Medulla oblongata (tissue), 1 donor: ENCODE measurements at regions not wholly inside any gene's neighbourhood (a gene's known extent, or its start where the extent isn't known, plus 50 kb on each side); places are given as distances from the start of the nearest gene placed in this dataset.
"Not testable (repeated sequence)": the region's sequence is repeated elsewhere in the genome, so short reads cannot be mapped to it uniquely, and the experiment has no call there.

Source experiments
- DNase-seq: peaks from one replicate; pipeline ENCODE4 v3.0.0-alpha.2; 2015; ENCODE audit errors: extremely low spot score

- no peak for DNase-seq
These were observed 66.6 kb upstream of the SPTLC3 start for GRCh38 chr20:12942123-12942522.

GRCh38 chr20:12946789-12947188 is 62.0 kb upstream of the SPTLC3 start:
- DNase-seq: no peak

- DNase-seq: no peak
These were observed 61.1 kb upstream of the SPTLC3 start for GRCh38 chr20:12947691-12948090.

GRCh38 chr20:12949429-12949980 is 59.3 kb upstream of the SPTLC3 start:
- DNase-seq: no peak

GRCh38 chr20:12954254-12954653 is 54.5 kb upstream of the SPTLC3 start:
- not testable (repeated sequence) for DNase-seq

GRCh38 chr20:12955611-12956010 is 53.2 kb upstream of the SPTLC3 start:
- DNase-seq: no peak

- DNase-seq: no peak
These were observed 52.5 kb upstream of the SPTLC3 start for GRCh38 chr20:12956303-12956702.

- no peak for DNase-seq
These were observed 50.8 kb upstream of the SPTLC3 start for GRCh38 chr20:12957968-12958367.
